ENCODE measurements at regions not wholly inside any gene's neighbourhood (a gene's known extent, or its start where the extent isn't known, plus 50 kb on each side); places are given as distances from the start of the nearest gene placed in this dataset.

DNA sequence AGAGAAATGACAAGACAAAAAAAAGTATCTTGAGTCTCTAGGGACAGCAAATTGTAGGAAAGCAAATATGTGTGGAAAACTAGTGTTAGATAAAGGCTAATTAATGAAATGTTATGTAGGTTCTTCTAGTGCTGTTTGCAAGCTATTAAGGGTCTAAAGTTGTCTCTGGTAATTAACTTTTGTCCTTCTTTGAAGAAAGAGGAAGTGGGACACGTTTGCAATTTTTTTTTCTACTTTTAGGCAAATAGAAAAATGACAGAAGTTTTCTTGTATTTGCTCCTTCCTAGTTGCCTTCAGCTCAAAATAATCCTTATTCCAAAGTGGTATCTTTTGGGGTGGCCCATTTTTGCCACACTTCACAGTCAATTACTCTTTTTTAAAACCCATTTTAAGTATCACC is 1877.7 kb upstream of the PRR20A start:
- Mint-ChIP-seq H3K9me3 (peaks cover 2 to 3% (median 2%) of the 10 kb centered on the region in 3 donors), H3K36me3 (no peaks in the 10 kb centered on the region), H3K4me1 (no peaks in the 10 kb centered on the region), H3K27me3 (no peaks in the 10 kb centered on the region), H3K4me3 (no peak overlapping the region), H3K27ac (no peak overlapping the region)

DNA sequence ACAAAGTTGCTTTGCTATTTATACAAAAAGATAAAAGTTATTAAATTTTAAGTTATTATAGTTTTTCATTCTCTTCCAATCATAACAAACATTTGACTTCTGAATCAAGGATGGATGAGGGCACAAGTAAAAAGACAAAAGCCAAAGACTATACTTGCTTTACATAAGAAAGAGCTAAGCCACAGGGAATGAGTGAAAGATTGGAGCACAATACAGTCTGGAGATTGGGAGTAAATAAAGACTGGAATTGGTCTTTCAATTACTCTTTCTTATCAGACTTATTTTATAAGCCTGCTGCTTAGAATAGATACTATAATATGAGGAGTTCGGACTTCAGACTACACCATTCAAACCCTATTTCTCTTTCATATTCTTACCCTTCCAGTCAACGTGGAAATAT is 1874.1 kb upstream of the PRR20A start:
- H3K4me1 Mint-ChIP-seq, result no peaks in the 10 kb centered on the region
- H3K9me3 Mint-ChIP-seq, result peaks cover 2 to 3% (median 2%) of the 10 kb centered on the region in 3 donors
- H3K36me3 Mint-ChIP-seq, result no peaks in the 10 kb centered on the region
- no peaks in the 10 kb centered on the region for H3K27me3 Mint-ChIP-seq
- no peak overlapping the region for H3K4me3 Mint-ChIP-seq
- no peak overlapping the region for H3K27ac Mint-ChIP-seq

GRCh38 chr13:55298201-55298600 is 1842.5 kb upstream of the PRR20A start:
- H3K9me3 Mint-ChIP-seq, result peaks cover 4 to 19% (median 5%) of the 10 kb centered on the region in 3 donors
- no peak overlapping the region for H3K27ac Mint-ChIP-seq
- H3K4me1 Mint-ChIP-seq, result no peaks in the 10 kb centered on the region
- H3K27me3 Mint-ChIP-seq, result no peaks in the 10 kb centered on the region
- no peaks in the 10 kb centered on the region for H3K36me3 Mint-ChIP-seq
- H3K4me3 Mint-ChIP-seq, result no peak overlapping the region

GRCh38 chr13:55302568-55302967 is 1838.2 kb upstream of the PRR20A start:
- no peaks in the 10 kb centered on the region for H3K36me3 Mint-ChIP-seq
- no peaks in the 10 kb centered on the region for H3K27me3 Mint-ChIP-seq
- H3K27ac Mint-ChIP-seq, result no peak overlapping the region
- no peaks in the 10 kb centered on the region for H3K4me1 Mint-ChIP-seq
- H3K4me3 Mint-ChIP-seq, result no peak overlapping the region
- H3K9me3 Mint-ChIP-seq, result peaks cover 0 to 13% (median 3%) of the 10 kb centered on the region in 3 donors

- H3K4me3 Mint-ChIP-seq, result no peak overlapping the region
These were observed 1832.8 kb upstream of the PRR20A start for GRCh38 chr13:55307909-55308308.

GRCh38 chr13:55341891-55342290 is 1798.8 kb upstream of the PRR20A start:
- Mint-ChIP-seq H3K27me3 (no peaks in the 10 kb centered on the region), H3K36me3 (no peaks in the 10 kb centered on the region), H3K27ac (no peak overlapping the region), H3K4me1 (no peaks in the 10 kb centered on the region), H3K9me3 (peaks cover 4 to 16% (median 6%) of the 10 kb centered on the region in 3 donors), H3K4me3 (no peak overlapping the region)

More at GRCh38 chr13:55307909-55308308, 1832.8 kb upstream of the PRR20A start:
- no peak overlapping the region for H3K27ac Mint-ChIP-seq
- peaks cover 0 to 10% (median under 1%) of the 10 kb centered on the region in 3 donors for H3K9me3 Mint-ChIP-seq
- no peaks in the 10 kb centered on the region for H3K27me3 Mint-ChIP-seq
- H3K4me1 Mint-ChIP-seq, result no peaks in the 10 kb centered on the region
- H3K36me3 Mint-ChIP-seq, result no peaks in the 10 kb centered on the region

- Mint-ChIP-seq H3K27ac (no peak overlapping the region), H3K36me3 (no peaks in the 10 kb centered on the region), H3K9me3 (peaks cover 5 to 13% (median 6%) of the 10 kb centered on the region in 3 donors), H3K4me1 (no peaks in the 10 kb centered on the region), H3K27me3 (no peaks in the 10 kb centered on the region), H3K4me3 (no peak overlapping the region)
These were observed 1795.5 kb upstream of the PRR20A start for GRCh38 chr13:55345224-55345623.

DNA sequence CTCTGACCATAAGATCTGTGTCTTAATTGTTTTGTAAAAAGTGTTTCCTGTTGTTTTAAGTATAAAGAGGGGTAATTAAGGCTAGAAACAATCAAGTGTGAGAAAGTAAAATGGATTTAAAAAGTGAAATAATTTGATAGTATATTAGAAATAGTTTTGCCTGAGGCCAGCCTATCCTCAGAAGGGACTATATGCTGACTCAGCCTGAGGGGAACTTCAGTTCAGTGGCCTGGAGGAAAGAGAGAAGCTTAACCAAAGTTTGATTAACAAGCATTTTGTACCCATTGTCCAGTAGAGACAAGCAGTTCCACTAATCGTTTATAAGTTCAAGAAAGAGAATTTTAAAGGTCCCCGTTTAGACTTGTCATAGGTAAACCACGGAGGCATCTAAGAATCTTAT is 1793.2 kb upstream of the PRR20A start:
- no peaks in the 10 kb centered on the region for H3K36me3 Mint-ChIP-seq
- peaks cover 3 to 13% (median 5%) of the 10 kb centered on the region in 3 donors for H3K9me3 Mint-ChIP-seq
- no peaks in the 10 kb centered on the region for H3K4me1 Mint-ChIP-seq
- H3K27me3 Mint-ChIP-seq, result no peaks in the 10 kb centered on the region
- no peak overlapping the region for H3K4me3 Mint-ChIP-seq
- H3K27ac Mint-ChIP-seq, result no peak overlapping the region

DNA sequence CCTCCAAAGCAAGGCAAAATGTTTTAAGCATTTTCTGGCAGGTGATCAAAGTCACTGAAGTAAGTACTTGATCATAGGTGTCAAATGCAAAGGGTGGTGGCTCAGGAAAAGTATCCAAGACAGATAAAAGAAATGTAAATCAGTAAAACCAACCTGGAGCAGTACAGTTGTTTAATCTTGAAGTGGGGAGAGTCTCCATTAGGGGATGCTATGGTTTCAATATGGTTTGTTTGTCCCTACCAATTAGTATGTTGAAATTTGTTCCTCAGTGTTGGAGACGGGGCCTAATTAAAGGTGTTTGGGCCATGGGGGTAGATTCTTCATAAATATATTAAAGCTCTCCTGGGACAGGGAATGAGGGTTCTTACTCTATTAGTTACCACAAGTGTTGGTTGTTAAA is 1781.7 kb upstream of the PRR20A start:
- no peaks in the 10 kb centered on the region for H3K4me1 Mint-ChIP-seq
- peaks cover 0 to 4% (median 2%) of the 10 kb centered on the region in 3 donors for H3K9me3 Mint-ChIP-seq
- H3K36me3 Mint-ChIP-seq, result no peaks in the 10 kb centered on the region
- no peak overlapping the region for H3K4me3 Mint-ChIP-seq
- no peak overlapping the region for H3K27ac Mint-ChIP-seq
- no peaks in the 10 kb centered on the region for H3K27me3 Mint-ChIP-seq

GRCh38 chr13:55361141-55361540 is 1779.6 kb upstream of the PRR20A start:
- H3K4me3 Mint-ChIP-seq, result no peak overlapping the region
- H3K27ac Mint-ChIP-seq, result no peak overlapping the region
- no peaks in the 10 kb centered on the region for H3K4me1 Mint-ChIP-seq
- H3K36me3 Mint-ChIP-seq, result no peaks in the 10 kb centered on the region
- no peaks in the 10 kb centered on the region for H3K27me3 Mint-ChIP-seq
- H3K9me3 Mint-ChIP-seq, result peaks cover 0 to 4% (median 2%) of the 10 kb centered on the region in 3 donors

GRCh38 chr13:55366676-55367075 is 1774.0 kb upstream of the PRR20A start:
- Mint-ChIP-seq H3K27me3 (no peaks in the 10 kb centered on the region), H3K9me3 (peaks cover 0 to 7% (median 1%) of the 10 kb centered on the region in 3 donors), H3K27ac (no peak overlapping the region), H3K4me3 (no peak overlapping the region), H3K36me3 (no peaks in the 10 kb centered on the region), H3K4me1 (no peaks in the 10 kb centered on the region)

GRCh38 chr13:55394470-55394869 is 1746.2 kb upstream of the PRR20A start:
- Mint-ChIP-seq H3K27ac (no peak overlapping the region), H3K36me3 (no peaks in the 10 kb centered on the region), H3K27me3 (no peaks in the 10 kb centered on the region), H3K9me3 (peaks cover 3 to 10% (median 6%) of the 10 kb centered on the region in 3 donors), H3K4me3 (no peak overlapping the region), H3K4me1 (no peaks in the 10 kb centered on the region)

DNA sequence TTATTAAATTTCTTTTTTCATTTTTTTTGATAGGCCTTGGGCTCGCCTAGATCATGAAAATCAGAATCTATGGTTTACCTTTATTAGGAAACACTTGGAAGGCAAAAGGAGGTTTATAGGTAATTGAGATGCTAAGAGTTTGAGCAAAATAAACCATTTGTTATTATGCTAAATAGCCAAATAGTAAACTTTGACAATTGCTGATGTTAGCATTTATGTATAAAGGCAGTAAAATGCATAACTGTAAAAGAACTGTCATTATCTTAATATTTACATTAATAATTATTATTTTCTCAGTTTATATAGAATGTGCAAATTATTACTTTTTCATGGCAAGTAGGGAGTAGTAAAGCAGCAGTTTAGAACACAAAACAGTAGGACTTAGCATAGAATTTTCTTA is 1737.8 kb upstream of the PRR20A start:
- Mint-ChIP-seq H3K36me3 (no peaks in the 10 kb centered on the region), H3K4me3 (no peak overlapping the region), H3K9me3 (peaks cover 0 to 5% (median 0%) of the 10 kb centered on the region in 3 donors), H3K4me1 (no peaks in the 10 kb centered on the region), H3K27me3 (no peaks in the 10 kb centered on the region), H3K27ac (no peak overlapping the region)

- H3K27me3 Mint-ChIP-seq, result no peaks in the 10 kb centered on the region
- H3K4me1 Mint-ChIP-seq, result no peaks in the 10 kb centered on the region
- H3K4me3 Mint-ChIP-seq, result no peak overlapping the region
- no peak overlapping the region for H3K27ac Mint-ChIP-seq
- peaks cover 0 to 9% (median 0%) of the 10 kb centered on the region in 3 donors for H3K9me3 Mint-ChIP-seq
- H3K36me3 Mint-ChIP-seq, result no peaks in the 10 kb centered on the region
These were observed 1736.7 kb upstream of the PRR20A start for GRCh38 chr13:55403887-55404487.

GRCh38 chr13:55410398-55411330 is 1730.1 kb upstream of the PRR20A start:
- Mint-ChIP-seq H3K9me3 (peaks cover 0 to 7% (median 0%) of the 10 kb centered on the region in 3 donors), H3K4me3 (no peak overlapping the region), H3K4me1 (no peaks in the 10 kb centered on the region), H3K27me3 (no peaks in the 10 kb centered on the region), H3K27ac (no peak overlapping the region), H3K36me3 (no peaks in the 10 kb centered on the region)

Measured in IgD-negative memory B cell (primary cell).